Gastrocnemius medialis (tissue), 4 donors: ENCODE measurements at regions not wholly inside any gene's neighbourhood (a gene's known extent, or its start where the extent isn't known, plus 50 kb on each side); places are given as distances from the start of the nearest gene placed in this dataset.

Source experiments
- POLR2A ChIP-seq, 2 donors: fragments of 450-650 bp; IDR thresholded peaks; one replicate each; pipeline ENCODE4 v1.6.1; 2017; ENCODE audit warnings: antibody characterized with exemption in 2 of 2, mild to moderate bottlenecking in 2 of 2, moderate library complexity in 2 of 2
- TF ChIP-seq, protein P1 (sequence below), 5 experiments: fragments of 450-650 bp in 3 of 5; fragments of 200-600 bp in 2 of 5; sonication (generic) in 2 of 5; IDR thresholded peaks in 4 of 5; conservative IDR thresholded peaks in 1 of 5; 1 replicate in 4 of 5; 2 replicates in 1 of 5; pipeline ENCODE4 v1.5.1; 2016 to 2019; ENCODE audit warnings: antibody characterized with exemption in 5 of 5, mild to moderate bottlenecking in 3 of 5, moderate library complexity in 3 of 5

DNA sequence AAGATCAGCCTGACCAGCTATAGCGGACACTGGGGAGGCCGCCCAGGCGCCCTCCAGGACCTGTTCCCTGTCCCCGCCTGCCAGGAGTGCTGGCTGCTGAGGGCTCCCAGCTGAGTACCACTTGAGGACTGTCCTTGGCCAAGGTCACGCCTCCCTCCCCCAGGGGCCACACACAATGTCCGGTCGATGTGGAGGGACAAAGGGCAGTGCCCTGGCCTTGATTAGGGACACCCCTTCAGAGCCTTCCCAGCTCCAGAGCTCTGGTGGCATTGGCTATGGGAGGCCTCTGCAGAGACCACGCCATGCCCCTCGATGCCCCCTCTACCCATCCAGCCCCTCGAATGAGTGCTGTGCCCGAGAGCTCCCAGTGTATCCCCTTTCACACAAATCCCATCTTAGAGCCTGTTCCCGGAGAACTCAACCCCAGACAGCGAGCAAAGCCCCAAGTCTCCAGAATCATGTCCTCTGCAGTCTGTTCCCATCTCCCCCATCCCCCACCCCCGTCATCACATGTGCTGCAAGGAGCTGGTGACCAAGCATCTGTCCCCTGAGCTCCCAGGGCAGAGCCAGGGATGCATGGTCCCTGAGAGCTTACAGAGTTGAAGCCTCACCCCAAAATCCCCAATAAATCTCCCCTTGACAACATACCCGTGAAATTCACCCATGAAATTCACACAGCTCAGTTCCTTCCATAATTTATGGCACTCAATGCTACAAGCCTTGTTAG lies 158.9 kb downstream of the NUP210 start:
- TF ChIP-seq, protein P1, sequence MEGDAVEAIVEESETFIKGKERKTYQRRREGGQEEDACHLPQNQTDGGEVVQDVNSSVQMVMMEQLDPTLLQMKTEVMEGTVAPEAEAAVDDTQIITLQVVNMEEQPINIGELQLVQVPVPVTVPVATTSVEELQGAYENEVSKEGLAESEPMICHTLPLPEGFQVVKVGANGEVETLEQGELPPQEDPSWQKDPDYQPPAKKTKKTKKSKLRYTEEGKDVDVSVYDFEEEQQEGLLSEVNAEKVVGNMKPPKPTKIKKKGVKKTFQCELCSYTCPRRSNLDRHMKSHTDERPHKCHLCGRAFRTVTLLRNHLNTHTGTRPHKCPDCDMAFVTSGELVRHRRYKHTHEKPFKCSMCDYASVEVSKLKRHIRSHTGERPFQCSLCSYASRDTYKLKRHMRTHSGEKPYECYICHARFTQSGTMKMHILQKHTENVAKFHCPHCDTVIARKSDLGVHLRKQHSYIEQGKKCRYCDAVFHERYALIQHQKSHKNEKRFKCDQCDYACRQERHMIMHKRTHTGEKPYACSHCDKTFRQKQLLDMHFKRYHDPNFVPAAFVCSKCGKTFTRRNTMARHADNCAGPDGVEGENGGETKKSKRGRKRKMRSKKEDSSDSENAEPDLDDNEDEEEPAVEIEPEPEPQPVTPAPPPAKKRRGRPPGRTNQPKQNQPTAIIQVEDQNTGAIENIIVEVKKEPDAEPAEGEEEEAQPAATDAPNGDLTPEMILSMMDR (IDR thresholded peaks at IDR 0.05 in 4 of 5, conservative IDR thresholded peaks at IDR 0.05 in 1 of 5), result no peak
- no peak for TF ChIP-seq POLR2A (IDR thresholded peaks at IDR 0.05)
